ENCODE measurements at regions not wholly inside any gene's neighbourhood (a gene's known extent, or its start where the extent isn't known, plus 50 kb on each side); places are given as distances from the start of the nearest gene placed in this dataset.

DNA sequence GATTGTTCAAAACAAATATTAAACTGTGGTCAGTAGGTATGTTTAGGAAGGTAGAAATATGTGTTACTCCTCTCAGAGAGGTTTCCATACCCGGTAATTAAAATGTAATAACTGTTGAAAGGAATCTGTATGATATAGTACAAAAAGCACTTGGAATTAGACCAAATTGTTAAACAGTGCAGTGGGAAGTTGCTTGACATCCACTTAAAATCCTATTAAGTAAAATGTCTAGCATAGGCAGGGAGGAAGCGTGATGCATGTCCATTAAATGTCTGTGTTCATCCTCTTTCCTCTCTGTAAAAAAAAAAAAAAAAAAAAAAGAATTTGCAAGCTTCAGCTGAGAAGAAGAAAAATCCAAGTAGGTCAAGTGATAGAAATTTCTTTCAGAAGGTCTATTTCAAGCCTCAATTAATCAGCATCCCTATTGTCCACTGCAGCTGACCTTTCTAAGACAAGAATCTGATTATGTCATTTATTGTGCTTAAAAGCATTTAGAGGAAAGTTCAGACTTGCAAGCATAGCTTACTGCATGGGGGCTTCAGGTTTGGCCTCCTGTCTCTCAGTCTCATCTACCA lies 265.6 kb upstream of the RGS6 start:
- no peak overlapping the region for H3K4me3 ChIP-seq
- DNase-seq (ENCODE audit: low spot score): no peak
- H3K27ac ChIP-seq: peak overlapping the region in 1 of 2 donors; percentile 36
- TF ChIP-seq, protein P1, sequence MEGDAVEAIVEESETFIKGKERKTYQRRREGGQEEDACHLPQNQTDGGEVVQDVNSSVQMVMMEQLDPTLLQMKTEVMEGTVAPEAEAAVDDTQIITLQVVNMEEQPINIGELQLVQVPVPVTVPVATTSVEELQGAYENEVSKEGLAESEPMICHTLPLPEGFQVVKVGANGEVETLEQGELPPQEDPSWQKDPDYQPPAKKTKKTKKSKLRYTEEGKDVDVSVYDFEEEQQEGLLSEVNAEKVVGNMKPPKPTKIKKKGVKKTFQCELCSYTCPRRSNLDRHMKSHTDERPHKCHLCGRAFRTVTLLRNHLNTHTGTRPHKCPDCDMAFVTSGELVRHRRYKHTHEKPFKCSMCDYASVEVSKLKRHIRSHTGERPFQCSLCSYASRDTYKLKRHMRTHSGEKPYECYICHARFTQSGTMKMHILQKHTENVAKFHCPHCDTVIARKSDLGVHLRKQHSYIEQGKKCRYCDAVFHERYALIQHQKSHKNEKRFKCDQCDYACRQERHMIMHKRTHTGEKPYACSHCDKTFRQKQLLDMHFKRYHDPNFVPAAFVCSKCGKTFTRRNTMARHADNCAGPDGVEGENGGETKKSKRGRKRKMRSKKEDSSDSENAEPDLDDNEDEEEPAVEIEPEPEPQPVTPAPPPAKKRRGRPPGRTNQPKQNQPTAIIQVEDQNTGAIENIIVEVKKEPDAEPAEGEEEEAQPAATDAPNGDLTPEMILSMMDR (IDR thresholded peaks at IDR 0.05): no peak

GRCh38 chr14:71668186-71668912 lies 263.9 kb upstream of the RGS6 start:
- no peak overlapping the region for H3K4me3 ChIP-seq
- peak overlapping the region; percentile 50 to 84 for H3K27ac ChIP-seq
- no peak for DNase-seq (ENCODE audit: low spot score)
- TF ChIP-seq, protein P1 (IDR thresholded peaks at IDR 0.05): no peak

- TF ChIP-seq, protein P1 (IDR thresholded peaks at IDR 0.05): no peak
- no peak for DNase-seq (ENCODE audit: low spot score)
- peak overlapping the region in 1 of 2 donors; percentile 9 for H3K27ac ChIP-seq
- no peak overlapping the region for H3K4me3 ChIP-seq
Observed at GRCh38 chr14:71672596-71672995, 259.6 kb upstream of the RGS6 start.

- H3K27ac ChIP-seq: no peak overlapping the region
- no peak for DNase-seq (ENCODE audit: low spot score)
- no peak overlapping the region for H3K4me3 ChIP-seq
- TF ChIP-seq, protein P1 (IDR thresholded peaks at IDR 0.05): no peak
Observed at GRCh38 chr14:71675126-71675899, 256.9 kb upstream of the RGS6 start.

DNA sequence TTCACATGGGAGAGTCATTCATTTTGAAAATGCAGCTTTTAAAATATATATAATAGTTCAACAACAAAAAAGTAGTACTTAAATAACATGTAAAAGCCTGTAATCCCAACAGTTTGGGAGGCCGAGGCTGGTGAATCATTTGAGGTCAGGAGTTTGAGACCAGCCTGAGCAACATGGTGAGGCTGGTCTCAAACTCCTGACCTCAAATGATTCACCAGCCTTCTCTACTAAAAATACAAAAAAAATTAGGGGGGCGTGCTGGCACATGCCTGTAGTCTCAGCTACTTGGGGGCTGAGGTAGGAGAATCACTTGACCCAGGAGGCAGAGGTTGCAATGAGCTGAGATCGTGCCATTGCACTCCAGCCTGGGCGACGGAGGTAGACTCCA lies 256.3 kb upstream of the RGS6 start:
- no peak overlapping the region for H3K27ac ChIP-seq
- DNase-seq (ENCODE audit: low spot score): no peak
- H3K4me3 ChIP-seq: no peak overlapping the region
- TF ChIP-seq, protein P1 (IDR thresholded peaks at IDR 0.05): no peak

DNA sequence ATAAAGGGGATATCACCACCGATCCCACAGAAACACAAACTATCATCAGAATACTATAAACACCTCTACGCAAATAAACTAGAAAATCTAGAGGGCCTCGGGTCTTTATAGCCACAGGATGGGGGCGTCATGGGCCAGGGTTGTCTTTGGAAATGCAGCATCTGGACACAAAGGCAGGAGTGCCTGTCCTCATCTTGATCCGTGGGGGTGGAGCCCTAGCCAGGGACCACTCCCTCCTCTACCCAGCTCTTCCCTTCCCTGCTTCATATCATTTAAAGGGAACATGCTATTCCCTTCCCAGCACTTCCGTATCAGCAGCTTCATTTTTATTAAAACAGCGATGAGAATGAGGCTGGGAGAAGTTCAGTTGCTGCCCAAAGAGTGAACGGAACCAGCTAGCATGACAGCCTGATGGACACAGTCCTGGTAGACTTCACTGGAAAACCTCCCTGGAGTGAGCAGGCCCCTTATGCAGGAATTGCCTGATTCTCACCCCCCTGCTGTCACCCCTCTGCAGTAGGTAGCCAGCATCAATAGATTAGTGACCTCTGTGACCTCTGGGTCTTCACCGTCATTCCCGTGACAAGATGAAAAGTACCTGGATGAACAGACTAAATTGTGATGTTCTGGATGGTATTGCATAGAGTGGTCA lies 251.4 kb upstream of the RGS6 start:
- no peak for DNase-seq (ENCODE audit: low spot score)
- H3K27ac ChIP-seq: no peak overlapping the region
- TF ChIP-seq, protein P1 (IDR thresholded peaks at IDR 0.05): no peak
- no peak overlapping the region for H3K4me3 ChIP-seq
